ENCODE measurements at regions not wholly inside any gene's neighbourhood (a gene's known extent, or its start where the extent isn't known, plus 50 kb on each side); places are given as distances from the start of the nearest gene placed in this dataset.

GRCh38 chr10:123240250-123240649 lies 86.0 kb downstream of the BUB3 start:
- Histone ChIP-seq H3K36me3 (no peaks in the 10 kb centered on the region), H3K4me3 (no peak overlapping the region), H3K27ac (no peak overlapping the region), H3K27me3 (no peaks in the 10 kb centered on the region), H3K4me1 (no peaks in the 10 kb centered on the region), H3K9me3 (peaks cover 0 to 3% of the 10 kb centered on the region in 2 donors)
- TF ChIP-seq CTCF (IDR thresholded peaks at IDR 0.05): no peak
- no peak for DNase-seq (ENCODE audit: low spot score)

- H3K27me3 ChIP-seq: no peaks in the 10 kb centered on the region
- H3K4me3 ChIP-seq: no peak overlapping the region
- H3K27ac ChIP-seq: no peak overlapping the region
- H3K9me3 ChIP-seq: no peaks in the 10 kb centered on the region
- H3K4me1 ChIP-seq: no peaks in the 10 kb centered on the region
- no peak for TF ChIP-seq CTCF (IDR thresholded peaks at IDR 0.05)
- H3K36me3 ChIP-seq: no peaks in the 10 kb centered on the region
- DNase-seq (ENCODE audit: low spot score): no peak
Observed at GRCh38 chr10:123240776-123241175, 86.6 kb downstream of the BUB3 start.

- no peak for TF ChIP-seq CTCF (IDR thresholded peaks at IDR 0.05)
- no peak overlapping the region for H3K4me3 ChIP-seq
- H3K9me3 ChIP-seq: no peaks in the 10 kb centered on the region
- no peak for DNase-seq (ENCODE audit: low spot score)
- no peak overlapping the region for H3K27ac ChIP-seq
- H3K27me3 ChIP-seq: no peaks in the 10 kb centered on the region
- no peaks in the 10 kb centered on the region for H3K36me3 ChIP-seq
- H3K4me1 ChIP-seq: no peaks in the 10 kb centered on the region
Observed at GRCh38 chr10:123241391-123242141, 87.4 kb downstream of the BUB3 start.

- Histone ChIP-seq H3K27me3 (no peaks in the 10 kb centered on the region), H3K4me1 (no peaks in the 10 kb centered on the region), H3K27ac (no peak overlapping the region), H3K4me3 (no peak overlapping the region), H3K36me3 (no peaks in the 10 kb centered on the region), H3K9me3 (no peaks in the 10 kb centered on the region)
- no peak for TF ChIP-seq CTCF (IDR thresholded peaks at IDR 0.05)
- DNase-seq (ENCODE audit: low spot score): no peak
Observed at GRCh38 chr10:123244747-123245146, 90.5 kb downstream of the BUB3 start.

- Histone ChIP-seq H3K9me3 (no peaks in the 10 kb centered on the region), H3K36me3 (no peaks in the 10 kb centered on the region), H3K27ac (no peak overlapping the region), H3K4me1 (no peaks in the 10 kb centered on the region), H3K27me3 (no peaks in the 10 kb centered on the region), H3K4me3 (no peak overlapping the region)
- no peak for TF ChIP-seq CTCF (IDR thresholded peaks at IDR 0.05)
- DNase-seq (ENCODE audit: low spot score): no peak
Observed at GRCh38 chr10:123245264-123245663, 91.1 kb downstream of the BUB3 start.

GRCh38 chr10:123249894-123250293 lies 95.7 kb downstream of the BUB3 start:
- DNase-seq (ENCODE audit: low spot score): no peak
- Histone ChIP-seq H3K27me3 (no peaks in the 10 kb centered on the region), H3K9me3 (no peaks in the 10 kb centered on the region), H3K36me3 (no peaks in the 10 kb centered on the region), H3K4me1 (no peaks in the 10 kb centered on the region), H3K27ac (no peak overlapping the region), H3K4me3 (no peak overlapping the region)
- no peak for TF ChIP-seq CTCF (IDR thresholded peaks at IDR 0.05)

Data from right atrium auricular region (tissue), 2 donors.